ENCODE measurements at regions not wholly inside any gene's neighbourhood (a gene's known extent, or its start where the extent isn't known, plus 50 kb on each side); places are given as distances from the start of the nearest gene placed in this dataset.

GRCh38 chrX:66920296-66920695, 281.4 kb upstream of the EDA2R start:
- H3K36me3 ChIP-seq (ENCODE audit: control insufficient read depth, insufficient read depth, low read length) = no peaks in the 10 kb centered on the region
- H3K27ac ChIP-seq (ENCODE audit: low read depth, low read length) = no peak overlapping the region
- no peaks in the 10 kb centered on the region for H3K9me3 ChIP-seq (ENCODE audit: control insufficient read depth, low read length)
- WGBS, 2 experiments (ENCODE audit: insufficient coverage in 1 of 2, insufficient read length in 1 of 2) = 82% methylated on average over 1 of the region's 1 CpG; no CpG with 5 or more reads in 1 of the 2 experiments
- Mint-ChIP-seq H3K9me3 (peaks cover 62% of the 10 kb centered on the region), H3K36me3 (ENCODE audit: low read depth) (no peaks in the 10 kb centered on the region), H3K27me3 (ENCODE audit: insufficient read depth) (no peaks in the 10 kb centered on the region), H3K27ac (no peak overlapping the region), H3K4me3 (no peak overlapping the region), H3K4me1 (no peaks in the 10 kb centered on the region)
- no peaks in the 10 kb centered on the region for H3K27me3 ChIP-seq (ENCODE audit: control insufficient read depth, insufficient read depth, low read length, poor library complexity, severe bottlenecking)
- H3K9ac ChIP-seq (ENCODE audit: extremely low read depth, low read length, poor library complexity, severe bottlenecking) = no peak overlapping the region
- H3K4me3 ChIP-seq (ENCODE audit: low read length) = no peak overlapping the region
- H3K4me1 ChIP-seq (ENCODE audit: control insufficient read depth, insufficient read depth, low read length) = no peaks in the 10 kb centered on the region
- TF ChIP-seq CTCF (conservative IDR thresholded peaks at IDR 0.05) = no peak
- no peak for DNase-seq

GRCh38 chrX:66919280-66919832, 280.5 kb upstream of the EDA2R start:
- DNase-seq = no peak
- Histone ChIP-seq H3K4me1 (ENCODE audit: control insufficient read depth, insufficient read depth, low read length) (no peaks in the 10 kb centered on the region), H3K9ac (ENCODE audit: extremely low read depth, low read length, poor library complexity, severe bottlenecking) (no peak overlapping the region), H3K27ac (ENCODE audit: low read depth, low read length) (no peak overlapping the region), H3K4me3 (ENCODE audit: low read length) (no peak overlapping the region), H3K9me3 (ENCODE audit: control insufficient read depth, low read length) (no peaks in the 10 kb centered on the region), H3K36me3 (ENCODE audit: control insufficient read depth, insufficient read depth, low read length) (no peaks in the 10 kb centered on the region), H3K27me3 (ENCODE audit: control insufficient read depth, insufficient read depth, low read length, poor library complexity, severe bottlenecking) (no peaks in the 10 kb centered on the region)
- no peaks in the 10 kb centered on the region for H3K4me1 Mint-ChIP-seq
- H3K4me3 Mint-ChIP-seq = no peak overlapping the region
- TF ChIP-seq CTCF (conservative IDR thresholded peaks at IDR 0.05) = no peak
- H3K36me3 Mint-ChIP-seq (ENCODE audit: low read depth) = no peaks in the 10 kb centered on the region
- 90% methylated on average over 4 of the region's 4 CpGs; no CpG with 5 or more reads in 1 of the 2 experiments for WGBS, 2 experiments (ENCODE audit: insufficient coverage in 1 of 2, insufficient read length in 1 of 2)
- peaks cover 67% of the 10 kb centered on the region for H3K9me3 Mint-ChIP-seq
- H3K27me3 Mint-ChIP-seq (ENCODE audit: insufficient read depth) = no peaks in the 10 kb centered on the region
- no peak overlapping the region for H3K27ac Mint-ChIP-seq

GRCh38 chrX:66918511-66918910, 279.6 kb upstream of the EDA2R start:
- no peak overlapping the region for H3K27ac ChIP-seq (ENCODE audit: low read depth, low read length)

More at GRCh38 chrX:66918511-66918910, 279.6 kb upstream of the EDA2R start:
- Histone ChIP-seq H3K9me3 (ENCODE audit: control insufficient read depth, low read length) (no peaks in the 10 kb centered on the region), H3K9ac (ENCODE audit: extremely low read depth, low read length, poor library complexity, severe bottlenecking) (no peak overlapping the region), H3K4me1 (ENCODE audit: control insufficient read depth, insufficient read depth, low read length) (no peaks in the 10 kb centered on the region), H3K36me3 (ENCODE audit: control insufficient read depth, insufficient read depth, low read length) (no peaks in the 10 kb centered on the region), H3K27me3 (ENCODE audit: control insufficient read depth, insufficient read depth, low read length, poor library complexity, severe bottlenecking) (no peaks in the 10 kb centered on the region), H3K4me3 (ENCODE audit: low read length) (no peak overlapping the region)
- no peak for TF ChIP-seq CTCF (conservative IDR thresholded peaks at IDR 0.05)
- Mint-ChIP-seq H3K4me1 (no peaks in the 10 kb centered on the region), H3K36me3 (ENCODE audit: low read depth) (no peaks in the 10 kb centered on the region), H3K4me3 (no peak overlapping the region), H3K27ac (no peak overlapping the region), H3K9me3 (peaks cover 63% of the 10 kb centered on the region), H3K27me3 (ENCODE audit: insufficient read depth) (no peaks in the 10 kb centered on the region)
- DNase-seq = no peak
- WGBS, 2 experiments (ENCODE audit: insufficient coverage in 1 of 2, insufficient read length in 1 of 2) = 100% methylated on average over 1 of the region's 1 CpG; no CpG with 5 or more reads in 1 of the 2 experiments

All from endodermal cell (in vitro differentiated cells).